NCI-H748 treated with DMSO at 0.1 percent for 48 hours (cell line): ENCODE measurements at regions not wholly inside any gene's neighbourhood (a gene's known extent, or its start where the extent isn't known, plus 50 kb on each side); places are given as distances from the start of the nearest gene placed in this dataset.

Experiments
- DNase-seq: peaks from one replicate; lab custom pipeline; 2025; lab: John Stamatoyannopoulos, UW

- no peak for DNase-seq
Observed at GRCh38 chr7:130880668-130881067, 146.7 kb upstream of the KLF14 start.

GRCh38 chr7:130881091-130881798 is 147.2 kb upstream of the KLF14 start:
- DNase-seq = no peak

GRCh38 chr7:130881799-130882141 is 147.8 kb upstream of the KLF14 start:
- no peak for DNase-seq

GRCh38 chr7:130882396-130882795 is 148.4 kb upstream of the KLF14 start:
- no peak for DNase-seq

- no peak for DNase-seq
Observed at GRCh38 chr7:130883928-130884327, 149.9 kb upstream of the KLF14 start.

- no peak for DNase-seq
Observed at GRCh38 chr7:130884437-130885417, 150.7 kb upstream of the KLF14 start.

GRCh38 chr7:130886438-130887135 is 152.6 kb upstream of the KLF14 start:
- no peak for DNase-seq

GRCh38 chr7:130887182-130887956 is 153.4 kb upstream of the KLF14 start:
- no peak for DNase-seq

GRCh38 chr7:130887957-130888371 is 154.0 kb upstream of the KLF14 start:
- no peak for DNase-seq

- DNase-seq = no peak
Observed at GRCh38 chr7:130888468-130888867, 154.5 kb upstream of the KLF14 start.

GRCh38 chr7:130890176-130891020 is 156.4 kb upstream of the KLF14 start:
- DNase-seq = no peak

GRCh38 chr7:130891254-130892094 is 157.5 kb upstream of the KLF14 start:
- DNase-seq = no peak

GRCh38 chr7:130893441-130893894 is 159.5 kb upstream of the KLF14 start:
- no peak for DNase-seq

- DNase-seq = no peak
Observed at GRCh38 chr7:130894146-130894908, 160.3 kb upstream of the KLF14 start.

- no peak for DNase-seq
Observed at GRCh38 chr7:130894909-130895750, 161.1 kb upstream of the KLF14 start.

- no peak for DNase-seq
Observed at GRCh38 chr7:130896051-130896881, 162.3 kb upstream of the KLF14 start.

- peak; percentile 22 for DNase-seq
Observed at GRCh38 chr7:130896898-130897514, 163.0 kb upstream of the KLF14 start.
